Tibial artery (tissue), 4 donors: ENCODE measurements at regions not wholly inside any gene's neighbourhood (a gene's known extent, or its start where the extent isn't known, plus 50 kb on each side); places are given as distances from the start of the nearest gene placed in this dataset.

Experiments
- DNase-seq, 2 donors: peaks; one replicate each; pipeline ENCODE4 v3.0.0-alpha.2; 2019
- H3K27ac ChIP-seq, 2 donors: fragments of 200-600 bp; sonication (generic) in 1 of 2; 1 replicate in 1 of 2; 2 replicates in 1 of 2; pipeline ENCODE4 v1.5.1; 2018 to 2019; ENCODE audit warnings: mild to moderate bottlenecking in 1 of 2
- H3K27me3 ChIP-seq, 2 donors: fragments of 200-600 bp; sonication (generic) in 1 of 2; one replicate each; pipeline versions ENCODE4 v1.5.1 to v1.6.0; 2016 to 2019
- H3K36me3 ChIP-seq, 3 donors: fragments of 200-600 bp; sonication (generic) in 2 of 3; one replicate each; pipeline ENCODE4 v1.5.1; 2016 to 2019; ENCODE audit warnings: mild to moderate bottlenecking in 2 of 3
- H3K4me1 ChIP-seq, 4 donors: fragments of 200-600 bp; sonication (generic) in 2 of 4; 1 replicate in 3 of 4; 2 replicates in 1 of 4; pipeline ENCODE4 v1.5.1; 2016 to 2019
- H3K4me3 ChIP-seq, 2 donors: fragments of 200-600 bp; sonication (generic) in 1 of 2; 1 replicate in 1 of 2; 2 replicates in 1 of 2; pipeline ENCODE4 v1.5.1; 2018 to 2019; ENCODE audit warnings: mild to moderate bottlenecking in 2 of 2
- H3K9me3 ChIP-seq, 3 donors: fragments of 200-600 bp; sonication (generic) in 1 of 3; one replicate each; pipeline ENCODE4 v1.5.1; 2016 to 2019
- CTCF ChIP-seq, 2 experiments: fragments of 200-600 bp in 1 of 2; fragments of 450-650 bp in 1 of 2; IDR thresholded peaks; one replicate each; pipeline ENCODE4 v1.5.1; 2017 to 2019; ENCODE audit warnings: antibody characterized with exemption in 2 of 2, mild to moderate bottlenecking in 1 of 2, moderate library complexity in 1 of 2
- intact Hi-C: fragments of 100-400 bp; cut with DNase I; formaldehyde crosslinking; loops from one replicate; pipeline ENCODE4 v1.15.0; 2023; ENCODE audit warnings: low total_unique reads

DNA sequence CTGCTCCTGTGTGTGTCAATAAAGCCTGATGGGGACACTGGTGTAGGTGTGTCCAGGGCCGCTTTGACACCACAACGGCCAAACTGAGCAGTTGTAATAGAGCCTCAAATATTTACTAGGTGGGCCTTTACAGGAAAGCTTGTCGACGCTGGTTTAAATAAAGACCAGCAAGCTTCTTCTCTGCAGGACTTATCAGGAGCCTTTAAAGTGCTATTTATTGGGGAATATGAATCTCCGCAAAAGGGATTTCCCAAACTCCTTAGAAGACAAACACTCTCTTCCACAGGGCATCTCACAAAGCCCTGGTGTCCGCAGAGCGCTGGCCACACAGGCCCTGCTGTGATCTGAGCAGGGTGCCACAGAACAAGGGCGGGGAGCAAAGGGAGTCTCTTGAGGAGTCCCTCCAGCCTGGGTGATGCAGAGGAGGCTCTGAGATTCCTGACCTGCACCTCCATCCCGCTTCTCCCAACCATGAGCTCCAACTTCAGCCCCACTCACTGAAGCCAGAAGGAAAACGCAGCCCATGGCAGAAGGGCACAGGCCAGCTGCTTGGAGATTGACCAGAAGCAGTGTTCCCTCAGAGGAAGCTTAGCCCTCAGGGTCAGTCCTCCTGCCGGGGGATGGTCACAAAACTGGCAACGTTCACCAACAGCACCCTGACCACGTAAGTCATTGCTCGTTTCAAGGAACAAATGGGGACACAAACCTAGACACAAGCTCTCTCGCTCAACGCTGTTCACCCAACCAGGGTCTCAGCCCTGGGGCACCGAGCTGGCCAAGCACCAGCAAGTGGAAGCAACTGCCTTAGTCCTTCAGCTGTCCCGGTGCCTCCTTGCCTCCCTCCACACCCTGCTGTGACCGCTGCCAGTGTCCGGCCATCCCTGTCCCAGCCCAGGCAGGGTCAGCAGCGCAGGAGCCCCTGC is 129.5 kb downstream of the OAT start:
- Histone ChIP-seq H3K27ac (no peak overlapping the region), H3K27me3 (no peaks in the 10 kb centered on the region), H3K4me1 (peaks cover 0 to 25% (median 7%) of the 10 kb centered on the region in 4 donors), H3K9me3 (no peaks in the 10 kb centered on the region), H3K4me3 (no peak overlapping the region), H3K36me3 (no peaks in the 10 kb centered on the region)
- intact Hi-C loops: no loop called here
- TF ChIP-seq CTCF (IDR thresholded peaks at IDR 0.05): no peak
- DNase-seq: peak in 1 of 2 donors; percentile 58

DNA sequence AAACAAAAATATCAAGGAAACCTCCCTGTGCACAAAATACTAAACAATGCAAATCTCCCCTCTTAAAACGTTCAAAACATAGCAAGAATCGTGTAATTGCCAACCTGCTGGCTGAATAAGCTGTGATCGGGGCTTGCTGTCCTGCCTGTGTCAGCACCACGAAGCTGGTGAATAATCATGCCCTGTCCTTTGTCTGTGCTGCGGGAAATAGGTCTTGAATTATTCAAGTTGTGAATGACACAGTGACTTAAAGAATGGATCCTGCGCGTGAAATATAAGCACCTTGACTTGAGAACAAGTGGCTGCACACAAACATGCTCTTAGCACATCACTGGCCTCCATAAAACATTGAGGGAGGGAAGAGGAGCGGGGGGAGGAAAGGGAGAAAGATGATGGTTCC is 130.2 kb downstream of the OAT start:
- no peak overlapping the region for H3K4me3 ChIP-seq
- no peak overlapping the region for H3K27ac ChIP-seq
- H3K36me3 ChIP-seq: no peaks in the 10 kb centered on the region
- no peak for TF ChIP-seq CTCF (IDR thresholded peaks at IDR 0.05)
- DNase-seq: peak in 1 of 2 donors; percentile 19
- intact Hi-C loops: no loop called here
- no peaks in the 10 kb centered on the region for H3K27me3 ChIP-seq
- peaks cover 0 to 25% (median 7%) of the 10 kb centered on the region in 4 donors for H3K4me1 ChIP-seq
- H3K9me3 ChIP-seq: no peaks in the 10 kb centered on the region

GRCh38 chr10:124287791-124288190 is 130.9 kb downstream of the OAT start:
- H3K4me1 ChIP-seq: peaks cover 0 to 25% (median 7%) of the 10 kb centered on the region in 4 donors
- intact Hi-C loops: no loop called here
- no peak overlapping the region for H3K4me3 ChIP-seq
- peak in 1 of 2 donors; percentile 48 for DNase-seq
- no peaks in the 10 kb centered on the region for H3K36me3 ChIP-seq
- no peak for TF ChIP-seq CTCF (IDR thresholded peaks at IDR 0.05)
- H3K27ac ChIP-seq: no peak overlapping the region
- no peaks in the 10 kb centered on the region for H3K27me3 ChIP-seq
- H3K9me3 ChIP-seq: no peaks in the 10 kb centered on the region

DNA sequence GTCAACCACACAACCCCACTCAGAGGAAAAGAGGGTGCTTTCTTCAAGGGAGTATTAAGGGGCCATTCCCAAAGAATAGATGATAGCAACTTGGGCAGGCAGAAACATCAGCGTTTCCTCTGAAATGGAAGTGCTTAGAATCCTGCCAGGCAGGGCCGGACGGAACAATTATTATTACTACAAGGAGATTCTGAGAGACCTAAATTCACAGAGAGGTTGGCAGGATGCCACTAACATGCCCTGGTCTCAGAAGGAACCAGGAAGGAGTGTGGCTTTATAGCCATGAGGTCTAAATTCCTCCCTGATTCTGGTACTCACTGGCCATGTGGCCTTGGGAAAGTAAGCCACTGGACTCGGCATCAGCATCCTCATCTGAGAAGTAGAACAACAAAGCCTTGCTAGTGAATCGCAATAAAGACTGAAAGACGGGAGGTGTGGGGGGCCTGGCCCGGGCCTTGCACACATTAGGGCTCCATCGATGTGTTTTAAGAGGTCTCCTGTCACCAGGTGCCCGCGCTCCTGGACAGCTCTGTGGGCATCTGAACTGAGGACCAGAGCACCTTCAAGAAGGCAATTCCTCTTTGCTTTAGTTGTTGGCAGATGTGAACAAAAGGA is 131.5 kb downstream of the OAT start:
- TF ChIP-seq CTCF (IDR thresholded peaks at IDR 0.05): no peak
- Histone ChIP-seq H3K27me3 (no peaks in the 10 kb centered on the region), H3K9me3 (no peaks in the 10 kb centered on the region), H3K4me1 (peaks cover 0 to 25% (median 7%) of the 10 kb centered on the region in 4 donors), H3K4me3 (no peak overlapping the region), H3K36me3 (no peaks in the 10 kb centered on the region), H3K27ac (no peak overlapping the region)
- DNase-seq: peak in 1 of 2 donors; percentile 52
- intact Hi-C loops: no loop called here

DNA sequence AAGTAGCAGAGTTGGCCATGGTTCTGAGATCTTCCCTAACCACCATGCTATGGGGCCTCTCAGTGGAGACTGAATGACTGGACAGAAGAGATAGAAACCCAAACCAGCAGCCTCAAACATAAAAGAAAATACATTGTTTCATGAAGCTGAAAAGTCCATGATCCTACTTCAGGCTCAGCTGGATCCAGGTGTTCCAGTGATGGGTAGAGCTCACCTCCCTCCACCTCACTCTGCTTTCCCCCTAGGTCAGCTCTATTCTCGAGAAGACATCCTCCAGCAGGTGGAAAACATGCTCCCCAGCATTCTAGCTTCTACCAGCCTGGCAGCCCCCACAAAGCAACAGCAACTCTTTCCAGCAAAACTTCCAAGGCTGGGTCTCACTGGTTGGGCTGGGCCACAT is 132.1 kb downstream of the OAT start:
- Histone ChIP-seq H3K27me3 (no peaks in the 10 kb centered on the region), H3K27ac (peak overlapping the region; percentile 43 to 58)
- TF ChIP-seq CTCF (IDR thresholded peaks at IDR 0.05): no peak

More for the DNA sequence above, 132.1 kb downstream of the OAT start:
- no peaks in the 10 kb centered on the region for H3K9me3 ChIP-seq
- no peak overlapping the region for H3K4me3 ChIP-seq
- H3K36me3 ChIP-seq: no peaks in the 10 kb centered on the region
- DNase-seq: peak in 1 of 2 donors; percentile 28
- intact Hi-C loops: no loop called here
- peaks cover 0 to 25% (median 7%) of the 10 kb centered on the region in 4 donors for H3K4me1 ChIP-seq
